ENCODE measurements at regions not wholly inside any gene's neighbourhood (a gene's known extent, or its start where the extent isn't known, plus 50 kb on each side); places are given as distances from the start of the nearest gene placed in this dataset.

DNA sequence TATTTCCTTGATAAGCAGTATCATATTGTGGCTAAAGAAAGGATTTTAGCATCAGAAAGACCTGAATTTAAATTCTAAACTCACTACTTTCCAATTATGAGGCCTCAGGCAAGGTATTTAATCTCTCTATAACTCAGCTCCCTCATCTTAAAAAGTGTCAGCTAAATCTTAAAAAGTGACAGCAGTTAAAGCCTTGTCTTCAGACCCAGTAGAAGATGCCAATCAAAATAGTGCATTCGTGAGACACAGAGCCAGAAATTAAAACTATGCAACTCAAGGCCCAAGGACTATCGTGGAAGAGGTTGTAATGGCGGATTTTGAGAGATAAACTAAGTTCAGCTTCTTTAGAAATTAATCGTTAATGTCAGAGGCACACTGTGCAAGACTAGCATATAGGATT is 677.5 kb upstream of the BRINP3 start:
- TF ChIP-seq, protein P1, sequence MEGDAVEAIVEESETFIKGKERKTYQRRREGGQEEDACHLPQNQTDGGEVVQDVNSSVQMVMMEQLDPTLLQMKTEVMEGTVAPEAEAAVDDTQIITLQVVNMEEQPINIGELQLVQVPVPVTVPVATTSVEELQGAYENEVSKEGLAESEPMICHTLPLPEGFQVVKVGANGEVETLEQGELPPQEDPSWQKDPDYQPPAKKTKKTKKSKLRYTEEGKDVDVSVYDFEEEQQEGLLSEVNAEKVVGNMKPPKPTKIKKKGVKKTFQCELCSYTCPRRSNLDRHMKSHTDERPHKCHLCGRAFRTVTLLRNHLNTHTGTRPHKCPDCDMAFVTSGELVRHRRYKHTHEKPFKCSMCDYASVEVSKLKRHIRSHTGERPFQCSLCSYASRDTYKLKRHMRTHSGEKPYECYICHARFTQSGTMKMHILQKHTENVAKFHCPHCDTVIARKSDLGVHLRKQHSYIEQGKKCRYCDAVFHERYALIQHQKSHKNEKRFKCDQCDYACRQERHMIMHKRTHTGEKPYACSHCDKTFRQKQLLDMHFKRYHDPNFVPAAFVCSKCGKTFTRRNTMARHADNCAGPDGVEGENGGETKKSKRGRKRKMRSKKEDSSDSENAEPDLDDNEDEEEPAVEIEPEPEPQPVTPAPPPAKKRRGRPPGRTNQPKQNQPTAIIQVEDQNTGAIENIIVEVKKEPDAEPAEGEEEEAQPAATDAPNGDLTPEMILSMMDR (IDR thresholded peaks at IDR 0.05; ENCODE audit: borderline replicate concordance, extremely low read depth, insufficient read depth) = no peak
- no peaks in the 10 kb centered on the region for H3K27me3 ChIP-seq (ENCODE audit: control insufficient read depth, insufficient read depth, low read length)
- H3K4me1 ChIP-seq (ENCODE audit: control insufficient read depth in 2 of 3, insufficient read depth in 2 of 3, low read depth in 1 of 3, low read length in 3 of 3) = no peaks in the 10 kb centered on the region
- FAIRE-seq (no peak), DNase-seq (no peak)
- H3K36me3 ChIP-seq (ENCODE audit: control insufficient read depth in 2 of 3, insufficient read depth in 3 of 3, low read length in 3 of 3) = no peaks in the 10 kb centered on the region
- H3K27ac ChIP-seq (ENCODE audit: low read depth in 2 of 2, low read length in 2 of 2) = no peak overlapping the region
- no peak overlapping the region for H3K4me3 ChIP-seq (ENCODE audit: low read length in 3 of 3)
- intact Hi-C loops (cut with DNase I) = no loop called here
- H3K9ac ChIP-seq (ENCODE audit: low read length in 3 of 3) = no peak overlapping the region
- no peaks in the 10 kb centered on the region for H3K9me3 ChIP-seq (ENCODE audit: control insufficient read depth in 2 of 3, insufficient read depth in 1 of 3, low read length in 3 of 3)

DNA sequence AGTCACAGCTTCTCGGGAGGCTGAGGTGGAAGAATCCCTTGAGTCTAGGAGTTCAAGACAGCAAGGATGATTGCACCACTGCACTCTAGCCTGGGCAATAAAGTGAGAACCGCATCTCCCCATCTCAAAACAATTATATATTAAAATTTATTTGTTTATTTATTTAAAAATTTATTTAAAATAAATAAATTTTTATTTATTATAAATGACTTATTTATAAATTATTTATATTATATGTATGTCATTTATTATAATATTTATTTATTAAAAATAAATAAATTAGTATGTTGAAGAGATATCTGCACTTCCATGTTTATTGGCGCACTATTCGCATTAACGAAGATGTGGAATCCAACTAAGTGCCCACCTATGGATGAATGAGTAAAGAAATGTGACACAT is 683.2 kb upstream of the BRINP3 start:
- TF ChIP-seq, protein P1 (IDR thresholded peaks at IDR 0.05; ENCODE audit: borderline replicate concordance, extremely low read depth, insufficient read depth) = no peak
- no peak overlapping the region for H3K27ac ChIP-seq (ENCODE audit: low read depth in 2 of 2, low read length in 2 of 2)
- no peak overlapping the region for H3K4me3 ChIP-seq (ENCODE audit: low read length in 3 of 3)
- intact Hi-C loops (cut with DNase I) = no loop called here
- FAIRE-seq (peak; percentile 15), DNase-seq (no peak)
- no peaks in the 10 kb centered on the region for H3K4me1 ChIP-seq (ENCODE audit: control insufficient read depth in 2 of 3, insufficient read depth in 2 of 3, low read depth in 1 of 3, low read length in 3 of 3)
- no peaks in the 10 kb centered on the region for H3K36me3 ChIP-seq (ENCODE audit: control insufficient read depth in 2 of 3, insufficient read depth in 3 of 3, low read length in 3 of 3)
- no peaks in the 10 kb centered on the region for H3K9me3 ChIP-seq (ENCODE audit: control insufficient read depth in 2 of 3, insufficient read depth in 1 of 3, low read length in 3 of 3)
- no peak overlapping the region for H3K9ac ChIP-seq (ENCODE audit: low read length in 3 of 3)
- H3K27me3 ChIP-seq (ENCODE audit: control insufficient read depth, insufficient read depth, low read length) = no peaks in the 10 kb centered on the region

DNA sequence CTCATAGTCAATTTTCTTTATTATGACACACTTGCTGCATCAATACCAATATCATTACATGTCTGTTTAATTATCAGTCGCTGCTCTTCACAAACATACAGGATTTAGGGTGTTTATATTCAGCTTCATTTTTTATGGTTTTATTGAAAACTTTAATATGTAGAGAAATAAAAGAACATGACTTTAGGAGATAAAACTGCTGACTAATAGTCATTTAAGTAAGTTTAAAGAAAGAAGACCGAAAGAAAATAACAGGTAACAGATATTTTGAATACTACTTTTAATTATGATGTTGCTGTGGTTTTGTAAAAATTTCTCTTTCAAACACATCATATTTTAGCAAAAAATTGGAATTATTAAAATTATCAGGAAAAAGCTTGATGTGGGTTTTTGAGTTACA is 685.1 kb upstream of the BRINP3 start:
- Histone ChIP-seq H3K9me3 (ENCODE audit: control insufficient read depth in 2 of 3, insufficient read depth in 1 of 3, low read length in 3 of 3) (no peaks in the 10 kb centered on the region), H3K27me3 (ENCODE audit: control insufficient read depth, insufficient read depth, low read length) (no peaks in the 10 kb centered on the region), H3K9ac (ENCODE audit: low read length in 3 of 3) (no peak overlapping the region), H3K27ac (ENCODE audit: low read depth in 2 of 2, low read length in 2 of 2) (no peak overlapping the region), H3K4me3 (ENCODE audit: low read length in 3 of 3) (no peak overlapping the region), H3K36me3 (ENCODE audit: control insufficient read depth in 2 of 3, insufficient read depth in 3 of 3, low read length in 3 of 3) (no peaks in the 10 kb centered on the region), H3K4me1 (ENCODE audit: control insufficient read depth in 2 of 3, insufficient read depth in 2 of 3, low read depth in 1 of 3, low read length in 3 of 3) (no peaks in the 10 kb centered on the region)
- FAIRE-seq (peak; percentile 62), DNase-seq (no peak)
- intact Hi-C loops (cut with DNase I) = no loop called here
- TF ChIP-seq, protein P1 (IDR thresholded peaks at IDR 0.05; ENCODE audit: borderline replicate concordance, extremely low read depth, insufficient read depth) = no peak

DNA sequence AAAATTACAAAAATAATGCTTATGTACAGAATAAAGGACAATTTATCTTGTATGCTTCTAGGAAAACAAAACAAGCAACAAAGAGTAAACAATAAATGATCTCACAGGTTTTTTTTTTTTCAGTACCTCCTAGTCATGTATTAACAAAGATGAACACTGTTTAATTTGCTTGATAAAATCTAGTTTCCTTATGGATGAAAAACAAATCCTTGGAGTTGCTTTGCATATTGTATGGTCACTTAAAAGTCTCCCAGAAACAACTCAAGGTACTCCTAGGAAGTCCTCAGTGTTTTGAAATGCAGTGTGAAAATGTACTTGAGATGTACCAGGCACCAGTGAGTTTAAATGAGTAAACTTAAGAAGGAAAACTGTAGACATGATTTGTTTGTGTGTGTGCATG is 686.0 kb upstream of the BRINP3 start:
- Histone ChIP-seq H3K4me3 (ENCODE audit: low read length in 3 of 3) (no peak overlapping the region), H3K27ac (ENCODE audit: low read depth in 2 of 2, low read length in 2 of 2) (no peak overlapping the region), H3K4me1 (ENCODE audit: control insufficient read depth in 2 of 3, insufficient read depth in 2 of 3, low read depth in 1 of 3, low read length in 3 of 3) (no peaks in the 10 kb centered on the region), H3K27me3 (ENCODE audit: control insufficient read depth, insufficient read depth, low read length) (no peaks in the 10 kb centered on the region), H3K9ac (ENCODE audit: low read length in 3 of 3) (no peak overlapping the region), H3K36me3 (ENCODE audit: control insufficient read depth in 2 of 3, insufficient read depth in 3 of 3, low read length in 3 of 3) (no peaks in the 10 kb centered on the region), H3K9me3 (ENCODE audit: control insufficient read depth in 2 of 3, insufficient read depth in 1 of 3, low read length in 3 of 3) (no peaks in the 10 kb centered on the region)
- TF ChIP-seq, protein P1 (IDR thresholded peaks at IDR 0.05; ENCODE audit: borderline replicate concordance, extremely low read depth, insufficient read depth) = no peak
- FAIRE-seq = no peak
- intact Hi-C loops (cut with DNase I) = no loop called here
- no peak for DNase-seq

Data from kidney (tissue), 13 donors.